DOHH2 (cell line): ENCODE measurements at regions not wholly inside any gene's neighbourhood (a gene's known extent, or its start where the extent isn't known, plus 50 kb on each side); places are given as distances from the start of the nearest gene placed in this dataset.

Source experiments
- EZH2phosphoT487 ChIP-seq: fragments of 200-600 bp; sonication (generic); IDR thresholded peaks from 2 replicates; pipeline ENCODE4 v1.6.1; 2017; ENCODE audit warnings: borderline replicate concordance, mild to moderate bottlenecking, antibody characterized with exemption, low read length, moderate library complexity, mixed read lengths
- TF ChIP-seq, protein P1 (sequence below): fragments of 200-600 bp; sonication (generic); IDR thresholded peaks from one replicate; pipeline ENCODE4 v1.5.1; 2014; ENCODE audit warnings: antibody characterized with exemption, mild to moderate bottlenecking, low read depth, low read length; ENCODE audit not compliant: poor library complexity, severe bottlenecking

DNA sequence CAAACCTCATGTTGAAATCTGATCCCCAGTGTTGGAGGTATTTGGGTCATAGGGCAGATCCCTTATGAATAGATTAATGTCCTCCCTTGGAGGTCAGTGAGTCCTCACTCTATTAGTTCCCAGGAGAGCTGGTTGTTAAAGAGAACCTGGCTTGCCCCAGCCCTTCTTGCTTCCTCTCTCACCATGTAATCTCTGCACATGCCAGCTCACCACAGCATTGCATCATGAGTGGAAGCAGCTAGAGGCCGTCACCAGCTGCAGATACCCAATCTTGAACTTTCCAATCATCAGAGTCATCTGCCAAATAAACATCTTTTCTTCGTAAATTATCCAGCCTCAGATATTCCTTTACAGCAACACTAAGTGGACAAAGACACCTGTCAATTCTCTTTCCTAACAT lies 161.8 kb upstream of the IGF1 start:
- TF ChIP-seq, protein P1, sequence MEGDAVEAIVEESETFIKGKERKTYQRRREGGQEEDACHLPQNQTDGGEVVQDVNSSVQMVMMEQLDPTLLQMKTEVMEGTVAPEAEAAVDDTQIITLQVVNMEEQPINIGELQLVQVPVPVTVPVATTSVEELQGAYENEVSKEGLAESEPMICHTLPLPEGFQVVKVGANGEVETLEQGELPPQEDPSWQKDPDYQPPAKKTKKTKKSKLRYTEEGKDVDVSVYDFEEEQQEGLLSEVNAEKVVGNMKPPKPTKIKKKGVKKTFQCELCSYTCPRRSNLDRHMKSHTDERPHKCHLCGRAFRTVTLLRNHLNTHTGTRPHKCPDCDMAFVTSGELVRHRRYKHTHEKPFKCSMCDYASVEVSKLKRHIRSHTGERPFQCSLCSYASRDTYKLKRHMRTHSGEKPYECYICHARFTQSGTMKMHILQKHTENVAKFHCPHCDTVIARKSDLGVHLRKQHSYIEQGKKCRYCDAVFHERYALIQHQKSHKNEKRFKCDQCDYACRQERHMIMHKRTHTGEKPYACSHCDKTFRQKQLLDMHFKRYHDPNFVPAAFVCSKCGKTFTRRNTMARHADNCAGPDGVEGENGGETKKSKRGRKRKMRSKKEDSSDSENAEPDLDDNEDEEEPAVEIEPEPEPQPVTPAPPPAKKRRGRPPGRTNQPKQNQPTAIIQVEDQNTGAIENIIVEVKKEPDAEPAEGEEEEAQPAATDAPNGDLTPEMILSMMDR: no peak
- TF ChIP-seq EZH2phosphoT487: no peak
